ENCODE measurements at regions not wholly inside any gene's neighbourhood (a gene's known extent, or its start where the extent isn't known, plus 50 kb on each side); places are given as distances from the start of the nearest gene placed in this dataset.

GRCh38 chr1:209276321-209276720, 307.2 kb upstream of the CAMK1G start:
- TF ChIP-seq SPI1 (IDR thresholded peaks at IDR 0.05; ENCODE audit: low read depth, low read length), result no peak
- TF ChIP-seq PAX5 (IDR thresholded peaks at IDR 0.05; ENCODE audit: insufficient read depth, low read length, severe bottlenecking), result no peak
- no peak for TF ChIP-seq POLR2AphosphoS5 (IDR thresholded peaks at IDR 0.05; ENCODE audit: low read depth, low read length)
- no peak for TF ChIP-seq TAF1 (IDR thresholded peaks at IDR 0.05; ENCODE audit: low read depth, low read length)
- TF ChIP-seq POLR2A (IDR thresholded peaks at IDR 0.05; ENCODE audit: low read depth, low read length), result no peak
- no peak for TF ChIP-seq POU2F2 (IDR thresholded peaks at IDR 0.05; ENCODE audit: low read depth, low read length)
- no peak for DNase-seq (ENCODE audit: insufficient read length, low spot score)
- no peak for FAIRE-seq

GRCh38 chr1:209277662-209278061, 305.9 kb upstream of the CAMK1G start:
- TF ChIP-seq POU2F2 (IDR thresholded peaks at IDR 0.05; ENCODE audit: low read depth, low read length), result no peak
- no peak for TF ChIP-seq POLR2AphosphoS5 (IDR thresholded peaks at IDR 0.05; ENCODE audit: low read depth, low read length)
- TF ChIP-seq TAF1 (IDR thresholded peaks at IDR 0.05; ENCODE audit: low read depth, low read length), result no peak
- no peak for TF ChIP-seq PAX5 (IDR thresholded peaks at IDR 0.05; ENCODE audit: insufficient read depth, low read length, severe bottlenecking)
- no peak for TF ChIP-seq POLR2A (IDR thresholded peaks at IDR 0.05; ENCODE audit: low read depth, low read length)
- TF ChIP-seq SPI1 (IDR thresholded peaks at IDR 0.05; ENCODE audit: low read depth, low read length), result no peak
- DNase-seq (ENCODE audit: insufficient read length, low spot score) (no peak), FAIRE-seq (no peak)

- TF ChIP-seq POLR2A (IDR thresholded peaks at IDR 0.05; ENCODE audit: low read depth, low read length) (no peak), PAX5 (IDR thresholded peaks at IDR 0.05; ENCODE audit: insufficient read depth, low read length, severe bottlenecking) (no peak), TAF1 (IDR thresholded peaks at IDR 0.05; ENCODE audit: low read depth, low read length) (no peak), POU2F2 (IDR thresholded peaks at IDR 0.05; ENCODE audit: low read depth, low read length) (no peak), SPI1 (IDR thresholded peaks at IDR 0.05; ENCODE audit: low read depth, low read length) (no peak), POLR2AphosphoS5 (IDR thresholded peaks at IDR 0.05; ENCODE audit: low read depth, low read length) (no peak)
- no peak for FAIRE-seq
These were observed 291.8 kb upstream of the CAMK1G start for GRCh38 chr1:209291715-209292114.

GRCh38 chr1:209302779-209303568, 280.5 kb upstream of the CAMK1G start:
- no peak for DNase-seq (ENCODE audit: insufficient read length, low spot score)
- FAIRE-seq, result no peak
- TF ChIP-seq POLR2A (IDR thresholded peaks at IDR 0.05; ENCODE audit: low read depth, low read length) (no peak), TAF1 (IDR thresholded peaks at IDR 0.05; ENCODE audit: low read depth, low read length) (no peak), SPI1 (IDR thresholded peaks at IDR 0.05; ENCODE audit: low read depth, low read length) (no peak), POLR2AphosphoS5 (IDR thresholded peaks at IDR 0.05; ENCODE audit: low read depth, low read length) (no peak)

More at GRCh38 chr1:209291715-209292114, 291.8 kb upstream of the CAMK1G start:
- DNase-seq (ENCODE audit: insufficient read length, low spot score), result no peak

- DNase-seq (ENCODE audit: insufficient read length, low spot score), result no peak
- no peak for TF ChIP-seq POU2F2 (IDR thresholded peaks at IDR 0.05; ENCODE audit: low read depth, low read length)
- TF ChIP-seq TAF1 (IDR thresholded peaks at IDR 0.05; ENCODE audit: low read depth, low read length), result no peak
- no peak for TF ChIP-seq POLR2AphosphoS5 (IDR thresholded peaks at IDR 0.05; ENCODE audit: low read depth, low read length)
- no peak for TF ChIP-seq SPI1 (IDR thresholded peaks at IDR 0.05; ENCODE audit: low read depth, low read length)
- TF ChIP-seq POLR2A (IDR thresholded peaks at IDR 0.05; ENCODE audit: low read depth, low read length), result no peak
- TF ChIP-seq PAX5 (IDR thresholded peaks at IDR 0.05; ENCODE audit: insufficient read depth, low read length, severe bottlenecking), result no peak
- FAIRE-seq, result no peak
These were observed 279.3 kb upstream of the CAMK1G start for GRCh38 chr1:209304166-209304565.

- no peak for TF ChIP-seq SPI1 (IDR thresholded peaks at IDR 0.05; ENCODE audit: low read depth, low read length)
- TF ChIP-seq TAF1 (IDR thresholded peaks at IDR 0.05; ENCODE audit: low read depth, low read length), result no peak
- no peak for TF ChIP-seq PAX5 (IDR thresholded peaks at IDR 0.05; ENCODE audit: insufficient read depth, low read length, severe bottlenecking)
- no peak for TF ChIP-seq POU2F2 (IDR thresholded peaks at IDR 0.05; ENCODE audit: low read depth, low read length)
- no peak for TF ChIP-seq POLR2A (IDR thresholded peaks at IDR 0.05; ENCODE audit: low read depth, low read length)
- TF ChIP-seq POLR2AphosphoS5 (IDR thresholded peaks at IDR 0.05; ENCODE audit: low read depth, low read length), result no peak
- no peak for DNase-seq (ENCODE audit: insufficient read length, low spot score)
- no peak for FAIRE-seq
These were observed 278.1 kb upstream of the CAMK1G start for GRCh38 chr1:209305221-209305954.

GRCh38 chr1:209307846-209308245, 275.7 kb upstream of the CAMK1G start:
- TF ChIP-seq POLR2A (IDR thresholded peaks at IDR 0.05; ENCODE audit: low read depth, low read length) (no peak), SPI1 (IDR thresholded peaks at IDR 0.05; ENCODE audit: low read depth, low read length) (no peak), POU2F2 (IDR thresholded peaks at IDR 0.05; ENCODE audit: low read depth, low read length) (no peak), PAX5 (IDR thresholded peaks at IDR 0.05; ENCODE audit: insufficient read depth, low read length, severe bottlenecking) (no peak)
- DNase-seq (ENCODE audit: insufficient read length, low spot score), result no peak
- FAIRE-seq, result no peak

GRCh38 chr1:209309198-209309597, 274.3 kb upstream of the CAMK1G start:
- no peak for DNase-seq (ENCODE audit: insufficient read length, low spot score)
- TF ChIP-seq PAX5 (IDR thresholded peaks at IDR 0.05; ENCODE audit: insufficient read depth, low read length, severe bottlenecking) (no peak), POU2F2 (IDR thresholded peaks at IDR 0.05; ENCODE audit: low read depth, low read length) (no peak), POLR2AphosphoS5 (IDR thresholded peaks at IDR 0.05; ENCODE audit: low read depth, low read length) (no peak), POLR2A (IDR thresholded peaks at IDR 0.05; ENCODE audit: low read depth, low read length) (no peak), SPI1 (IDR thresholded peaks at IDR 0.05; ENCODE audit: low read depth, low read length) (no peak), TAF1 (IDR thresholded peaks at IDR 0.05; ENCODE audit: low read depth, low read length) (no peak)
- no peak for FAIRE-seq

GRCh38 chr1:209311770-209312169, 271.7 kb upstream of the CAMK1G start:
- FAIRE-seq, result no peak
- TF ChIP-seq POU2F2 (IDR thresholded peaks at IDR 0.05; ENCODE audit: low read depth, low read length), result no peak
- no peak for TF ChIP-seq SPI1 (IDR thresholded peaks at IDR 0.05; ENCODE audit: low read depth, low read length)
- TF ChIP-seq PAX5 (IDR thresholded peaks at IDR 0.05; ENCODE audit: insufficient read depth, low read length, severe bottlenecking), result no peak
- TF ChIP-seq POLR2A (IDR thresholded peaks at IDR 0.05; ENCODE audit: low read depth, low read length), result no peak
- TF ChIP-seq POLR2AphosphoS5 (IDR thresholded peaks at IDR 0.05; ENCODE audit: low read depth, low read length), result no peak
- TF ChIP-seq TAF1 (IDR thresholded peaks at IDR 0.05; ENCODE audit: low read depth, low read length), result no peak

More at GRCh38 chr1:209311770-209312169, 271.7 kb upstream of the CAMK1G start:
- DNase-seq (ENCODE audit: insufficient read length, low spot score), result no peak

Data from GM12891 (cell line).